Lower lobe of right lung (tissue), 2 donors: ENCODE measurements at regions not wholly inside any gene's neighbourhood (a gene's known extent, or its start where the extent isn't known, plus 50 kb on each side); places are given as distances from the start of the nearest gene placed in this dataset.

Experiments used
- ATAC-seq, 2 donors: fragments of 200-7000 bp; cut with Tn5 transposase; one replicate each; pipeline ENCODE4 v1.9.1; 2020 to 2022; ENCODE audit warnings: mild to moderate bottlenecking in 2 of 2, moderate library complexity in 2 of 2
- DNase-seq: peaks from one replicate; pipeline ENCODE4 v3.0.0-alpha.2; 2020
- H3K27ac ChIP-seq: fragments of 200-600 bp; one replicate; pipeline ENCODE4 v1.8.0; 2022
- H3K27me3 ChIP-seq: fragments of 200-600 bp; one replicate; pipeline ENCODE4 v1.8.0; 2022; ENCODE audit warnings: low read depth
- H3K36me3 ChIP-seq: fragments of 200-600 bp; one replicate; pipeline ENCODE4 v1.8.0; 2022; ENCODE audit warnings: mild to moderate bottlenecking
- H3K4me1 ChIP-seq: fragments of 200-600 bp; one replicate; pipeline ENCODE4 v1.8.0; 2022
- H3K4me3 ChIP-seq: fragments of 200-600 bp; one replicate; pipeline ENCODE4 v1.8.0; 2022; ENCODE audit warnings: mild to moderate bottlenecking
- H3K9me3 ChIP-seq: fragments of 200-600 bp; one replicate; pipeline ENCODE4 v1.8.0; 2022
- intact Hi-C: fragments of 100-400 bp; cut with DNase I; formaldehyde crosslinking; loops from one replicate; pipeline ENCODE4 v1.11.0; 2022
- TF ChIP-seq, protein P1 (sequence below): fragments of 200-600 bp; IDR thresholded peaks from one replicate; pipeline ENCODE4 v1.8.0; 2022; ENCODE audit warnings: antibody characterized with exemption, mild to moderate bottlenecking
- donor health status: DM: no; HTN: yes; CAD: no; lungs with severe emphysema.

DNA sequence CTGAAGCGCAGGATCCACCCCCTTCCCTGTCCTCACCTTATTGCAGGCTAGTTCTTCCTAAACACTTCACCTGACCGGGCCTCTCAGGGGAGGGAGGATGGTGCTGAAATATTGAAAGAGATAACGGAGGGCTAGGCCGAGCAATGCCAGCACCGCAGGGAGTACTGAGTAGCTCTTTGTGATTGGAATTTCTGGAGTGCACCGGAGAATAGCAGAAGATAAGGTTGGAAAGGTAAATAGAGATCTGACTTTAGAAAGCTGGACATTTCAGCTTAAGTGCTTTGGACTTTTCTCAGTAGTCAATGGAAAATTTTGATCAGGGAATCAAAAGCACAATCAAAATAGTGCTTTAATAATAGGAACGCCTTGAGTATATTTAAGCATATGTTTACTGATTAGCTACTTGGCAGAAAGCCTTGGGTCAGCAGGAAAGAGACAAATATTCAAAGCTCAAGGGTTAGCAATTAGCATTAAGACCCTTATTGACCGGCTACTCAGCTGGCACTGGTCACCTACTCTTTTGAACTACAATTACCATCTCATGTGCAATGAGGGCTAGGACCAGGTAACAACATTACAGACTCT, 142.9 kb upstream of the NDUFV2 start:
- DNase-seq (no peak), ATAC-seq (peak in 1 of 2 donors; percentile 22)
- Histone ChIP-seq H3K9me3 (no peaks in the 10 kb centered on the region), H3K4me3 (no peak overlapping the region), H3K27me3 (no peaks in the 10 kb centered on the region), H3K36me3 (no peaks in the 10 kb centered on the region), H3K4me1 (peaks cover 4% of the 10 kb centered on the region), H3K27ac (no peak overlapping the region)
- intact Hi-C loops, result no loop called here
- TF ChIP-seq, protein P1, sequence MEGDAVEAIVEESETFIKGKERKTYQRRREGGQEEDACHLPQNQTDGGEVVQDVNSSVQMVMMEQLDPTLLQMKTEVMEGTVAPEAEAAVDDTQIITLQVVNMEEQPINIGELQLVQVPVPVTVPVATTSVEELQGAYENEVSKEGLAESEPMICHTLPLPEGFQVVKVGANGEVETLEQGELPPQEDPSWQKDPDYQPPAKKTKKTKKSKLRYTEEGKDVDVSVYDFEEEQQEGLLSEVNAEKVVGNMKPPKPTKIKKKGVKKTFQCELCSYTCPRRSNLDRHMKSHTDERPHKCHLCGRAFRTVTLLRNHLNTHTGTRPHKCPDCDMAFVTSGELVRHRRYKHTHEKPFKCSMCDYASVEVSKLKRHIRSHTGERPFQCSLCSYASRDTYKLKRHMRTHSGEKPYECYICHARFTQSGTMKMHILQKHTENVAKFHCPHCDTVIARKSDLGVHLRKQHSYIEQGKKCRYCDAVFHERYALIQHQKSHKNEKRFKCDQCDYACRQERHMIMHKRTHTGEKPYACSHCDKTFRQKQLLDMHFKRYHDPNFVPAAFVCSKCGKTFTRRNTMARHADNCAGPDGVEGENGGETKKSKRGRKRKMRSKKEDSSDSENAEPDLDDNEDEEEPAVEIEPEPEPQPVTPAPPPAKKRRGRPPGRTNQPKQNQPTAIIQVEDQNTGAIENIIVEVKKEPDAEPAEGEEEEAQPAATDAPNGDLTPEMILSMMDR, result no peak

DNA sequence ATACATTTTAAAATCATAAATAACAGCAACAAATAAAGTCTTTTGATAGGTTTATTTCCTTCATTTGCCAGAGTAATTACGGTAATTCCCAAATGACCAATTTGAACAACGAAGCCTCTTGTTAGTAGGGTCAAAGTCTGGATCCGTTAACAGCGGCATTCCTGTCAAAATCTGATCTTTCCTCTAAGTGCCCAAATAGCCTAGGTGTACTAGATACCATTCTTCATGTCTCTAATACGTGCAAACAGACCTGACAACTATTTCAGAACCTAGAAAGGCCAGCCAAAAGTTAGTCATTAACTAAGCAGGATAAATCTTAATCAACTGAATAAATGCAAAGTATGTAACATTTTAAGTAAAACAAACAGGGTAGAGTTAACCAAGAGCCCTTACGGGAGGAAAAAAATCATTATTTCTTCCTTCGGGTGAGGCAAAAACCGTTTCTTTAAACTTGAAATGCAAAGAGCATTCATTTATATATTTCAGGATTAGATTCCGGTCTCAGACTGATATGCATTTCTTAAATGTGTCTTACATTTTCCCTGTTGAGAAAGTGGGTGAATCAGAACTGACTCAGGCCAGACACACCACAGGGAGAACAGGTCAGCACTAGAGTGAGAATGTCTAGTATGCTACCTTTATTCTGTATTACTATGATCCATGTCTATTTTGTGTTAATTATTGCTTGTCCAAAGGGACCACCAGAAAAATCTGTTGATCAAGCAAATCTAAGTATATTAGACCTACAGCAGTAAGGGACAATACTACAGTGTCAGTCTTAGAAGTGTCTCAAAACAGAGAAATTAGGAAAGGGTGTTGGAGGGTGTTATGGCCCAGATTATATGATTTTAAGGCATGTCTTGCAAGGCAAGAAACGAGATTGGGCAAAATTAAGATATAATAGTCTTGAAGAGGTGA, 141.5 kb upstream of the NDUFV2 start:
- Histone ChIP-seq H3K4me1 (peaks cover 4% of the 10 kb centered on the region), H3K36me3 (no peaks in the 10 kb centered on the region), H3K27ac (no peak overlapping the region), H3K27me3 (no peaks in the 10 kb centered on the region), H3K4me3 (no peak overlapping the region), H3K9me3 (no peaks in the 10 kb centered on the region)
- TF ChIP-seq, protein P1, result no peak
- intact Hi-C loops, result no loop called here
- peak in 1 of 2 donors; percentile 83 for ATAC-seq
- DNase-seq, result no peak

DNA sequence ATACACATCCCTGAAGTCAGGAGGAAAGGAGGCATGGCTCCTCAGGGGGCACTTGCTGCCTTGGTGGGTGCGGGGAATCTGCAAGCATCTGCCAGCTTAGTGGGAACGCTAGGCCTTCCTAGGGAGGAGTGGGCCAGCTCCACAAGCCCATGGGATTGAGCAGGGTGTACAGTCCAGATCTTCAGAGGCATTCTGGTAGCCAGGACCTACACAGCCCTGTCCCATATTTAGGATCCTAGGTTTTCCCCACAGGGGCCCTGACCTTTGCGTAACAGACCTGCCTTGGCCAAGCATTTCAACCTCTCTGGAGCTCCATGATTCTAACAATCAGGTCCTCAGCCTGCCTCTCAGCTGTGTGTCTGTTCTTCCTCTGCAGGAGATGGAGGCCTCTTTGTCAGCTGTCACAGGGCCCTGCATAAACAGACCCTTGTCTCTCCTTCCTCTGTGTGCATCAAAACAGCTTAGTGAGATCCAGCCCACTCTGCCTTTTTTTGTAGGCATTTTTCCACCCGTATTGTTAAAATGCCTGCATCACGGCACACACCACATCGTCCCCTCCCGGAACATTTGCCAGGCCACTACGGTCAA, 140.2 kb upstream of the NDUFV2 start:
- Histone ChIP-seq H3K4me3 (no peak overlapping the region), H3K27me3 (no peaks in the 10 kb centered on the region), H3K36me3 (no peaks in the 10 kb centered on the region), H3K4me1 (peaks cover 4% of the 10 kb centered on the region), H3K9me3 (no peaks in the 10 kb centered on the region), H3K27ac (no peak overlapping the region)
- ATAC-seq (no peak), DNase-seq (no peak)
- intact Hi-C loops, result no loop called here
- TF ChIP-seq, protein P1, result no peak

DNA sequence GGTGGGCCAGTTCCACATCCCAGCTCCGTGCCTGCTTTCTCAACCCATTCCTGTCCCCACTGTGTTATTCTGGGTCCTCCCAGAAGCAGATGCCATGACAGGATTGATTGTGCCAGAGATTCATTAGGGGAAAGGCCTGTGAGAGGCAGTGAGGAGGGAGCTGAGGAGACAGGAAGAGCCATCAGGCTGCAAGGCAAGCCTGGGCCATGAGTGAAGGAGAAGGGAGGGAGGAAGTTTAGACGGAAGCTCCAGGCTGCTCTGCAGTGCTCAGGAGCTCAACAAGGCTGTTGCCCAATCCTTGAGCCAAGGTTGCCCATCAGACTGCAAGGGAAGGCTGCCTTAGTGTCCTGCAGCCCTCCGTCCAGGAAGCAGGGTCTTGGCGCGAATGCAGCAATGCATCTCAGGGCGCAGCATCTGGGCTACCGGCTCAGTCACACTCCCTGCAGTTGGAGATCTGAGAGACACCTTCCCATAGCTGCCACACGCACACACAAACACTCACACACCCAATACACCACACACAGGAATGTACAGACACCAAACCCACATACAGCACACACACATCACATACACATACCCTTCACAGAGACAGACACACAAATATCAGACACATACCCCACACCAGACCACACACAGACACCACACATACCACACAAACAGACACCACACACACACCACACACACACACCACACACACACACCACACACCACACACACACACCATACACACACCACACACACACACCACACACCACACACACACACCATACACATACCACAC, 139.5 kb upstream of the NDUFV2 start:
- Histone ChIP-seq H3K4me1 (peaks cover 4% of the 10 kb centered on the region), H3K4me3 (no peak overlapping the region), H3K27me3 (no peaks in the 10 kb centered on the region), H3K9me3 (no peaks in the 10 kb centered on the region), H3K36me3 (no peaks in the 10 kb centered on the region), H3K27ac (no peak overlapping the region)
- TF ChIP-seq, protein P1, result no peak
- intact Hi-C loops, result no loop called here
- DNase-seq, result no peak
- ATAC-seq, result no peak

DNA sequence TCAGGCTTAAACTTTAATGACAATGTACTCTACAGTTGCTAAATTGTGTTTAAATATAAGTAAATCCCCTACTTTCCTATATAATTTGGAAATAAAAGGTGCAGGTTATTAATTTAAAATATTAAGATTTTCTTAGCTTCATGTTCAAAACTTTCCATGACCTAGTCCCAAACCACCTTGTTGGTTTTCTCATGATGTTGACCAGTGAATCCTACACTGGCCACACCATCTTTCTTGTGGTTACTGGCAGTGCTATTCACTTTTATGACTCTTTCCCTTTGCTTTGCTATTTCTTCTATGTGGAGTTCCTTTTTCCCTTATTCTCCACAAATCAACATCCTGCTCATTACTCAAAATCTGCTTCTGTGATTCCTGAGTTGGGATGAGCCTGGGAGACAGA, 138.6 kb upstream of the NDUFV2 start:
- Histone ChIP-seq H3K9me3 (no peaks in the 10 kb centered on the region), H3K4me3 (no peak overlapping the region), H3K36me3 (no peaks in the 10 kb centered on the region), H3K27me3 (no peaks in the 10 kb centered on the region), H3K4me1 (peaks cover 4% of the 10 kb centered on the region), H3K27ac (no peak overlapping the region)
- DNase-seq (no peak), ATAC-seq (no peak)
- intact Hi-C loops, result no loop called here
- TF ChIP-seq, protein P1, result no peak
